ENCODE measurements at regions not wholly inside any gene's neighbourhood (a gene's known extent, or its start where the extent isn't known, plus 50 kb on each side); places are given as distances from the start of the nearest gene placed in this dataset.

DNA sequence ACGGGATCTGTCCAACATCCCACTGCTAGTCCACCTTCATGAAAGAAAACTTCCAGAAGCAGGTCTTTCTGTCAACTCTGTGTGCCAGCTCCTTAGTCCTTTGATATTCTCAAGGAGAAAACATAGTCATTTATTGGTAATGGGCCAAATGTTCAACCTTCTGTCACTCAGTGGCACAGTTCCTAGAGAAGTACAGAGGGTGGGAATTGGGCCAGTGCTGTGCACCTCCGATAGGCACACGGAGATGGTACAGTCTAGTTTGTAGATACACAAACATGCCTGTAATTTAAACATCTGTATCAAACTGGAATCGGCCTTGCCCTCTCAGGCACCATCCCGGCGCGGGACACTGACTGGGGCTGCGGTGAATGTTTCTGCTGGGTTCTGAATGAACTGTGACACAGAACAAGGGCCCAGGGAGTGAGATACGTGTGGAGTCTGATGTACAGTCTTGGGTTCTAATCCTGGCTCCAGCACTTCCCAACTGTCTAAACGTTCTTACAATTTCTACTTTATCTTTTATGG lies 213.9 kb upstream of the SHH start (continued):
- TF ChIP-seq, protein P1, sequence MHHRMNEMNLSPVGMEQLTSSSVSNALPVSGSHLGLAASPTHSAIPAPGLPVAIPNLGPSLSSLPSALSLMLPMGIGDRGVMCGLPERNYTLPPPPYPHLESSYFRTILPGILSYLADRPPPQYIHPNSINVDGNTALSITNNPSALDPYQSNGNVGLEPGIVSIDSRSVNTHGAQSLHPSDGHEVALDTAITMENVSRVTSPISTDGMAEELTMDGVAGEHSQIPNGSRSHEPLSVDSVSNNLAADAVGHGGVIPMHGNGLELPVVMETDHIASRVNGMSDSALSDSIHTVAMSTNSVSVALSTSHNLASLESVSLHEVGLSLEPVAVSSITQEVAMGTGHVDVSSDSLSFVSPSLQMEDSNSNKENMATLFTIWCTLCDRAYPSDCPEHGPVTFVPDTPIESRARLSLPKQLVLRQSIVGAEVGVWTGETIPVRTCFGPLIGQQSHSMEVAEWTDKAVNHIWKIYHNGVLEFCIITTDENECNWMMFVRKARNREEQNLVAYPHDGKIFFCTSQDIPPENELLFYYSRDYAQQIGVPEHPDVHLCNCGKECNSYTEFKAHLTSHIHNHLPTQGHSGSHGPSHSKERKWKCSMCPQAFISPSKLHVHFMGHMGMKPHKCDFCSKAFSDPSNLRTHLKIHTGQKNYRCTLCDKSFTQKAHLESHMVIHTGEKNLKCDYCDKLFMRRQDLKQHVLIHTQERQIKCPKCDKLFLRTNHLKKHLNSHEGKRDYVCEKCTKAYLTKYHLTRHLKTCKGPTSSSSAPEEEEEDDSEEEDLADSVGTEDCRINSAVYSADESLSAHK (CRISPR knock-in tag; IDR thresholded peaks at IDR 0.05; ENCODE audit: borderline replicate concordance) = no peak
- TF ChIP-seq, protein P2, sequence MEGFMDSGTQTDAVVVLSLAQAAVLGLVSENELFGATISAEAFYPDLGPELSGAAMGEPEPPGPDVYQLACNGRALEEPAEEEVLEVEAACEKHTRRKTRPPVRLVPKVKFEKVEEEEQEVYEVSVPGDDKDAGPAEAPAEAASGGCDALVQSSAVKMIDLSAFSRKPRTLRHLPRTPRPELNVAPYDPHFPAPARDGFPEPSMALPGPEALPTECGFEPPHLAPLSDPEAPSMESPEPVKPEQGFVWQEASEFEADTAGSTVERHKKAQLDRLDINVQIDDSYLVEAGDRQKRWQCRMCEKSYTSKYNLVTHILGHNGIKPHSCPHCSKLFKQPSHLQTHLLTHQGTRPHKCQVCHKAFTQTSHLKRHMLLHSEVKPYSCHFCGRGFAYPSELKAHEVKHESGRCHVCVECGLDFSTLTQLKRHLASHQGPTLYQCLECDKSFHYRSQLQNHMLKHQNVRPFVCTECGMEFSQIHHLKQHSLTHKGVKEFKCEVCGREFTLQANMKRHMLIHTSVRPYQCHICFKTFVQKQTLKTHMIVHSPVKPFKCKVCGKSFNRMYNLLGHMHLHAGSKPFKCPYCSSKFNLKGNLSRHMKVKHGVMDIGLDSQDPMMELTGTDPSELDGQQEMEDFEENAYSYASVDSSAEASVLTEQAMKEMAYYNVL (CRISPR knock-in tag; IDR thresholded peaks at IDR 0.05; ENCODE audit: borderline replicate concordance) = no peak

DNA sequence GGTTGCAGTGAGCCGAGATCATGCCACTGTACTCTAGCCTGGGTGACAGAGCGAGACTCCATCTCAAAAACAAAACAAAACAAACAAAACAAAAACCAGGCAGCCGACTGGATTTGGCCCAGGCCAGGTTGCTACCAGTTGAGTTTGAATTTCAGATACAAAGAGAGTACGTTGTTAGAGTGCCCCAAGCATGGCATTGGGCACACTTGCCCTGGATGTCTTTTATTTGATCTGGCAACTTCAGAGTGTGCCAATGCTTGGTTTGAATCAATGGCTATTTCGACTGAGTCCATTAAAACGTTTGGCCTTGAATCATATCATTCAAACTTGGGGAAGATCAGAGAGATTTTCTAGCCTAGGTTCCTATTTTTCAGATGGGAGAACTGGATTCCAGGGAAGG lies 213.4 kb upstream of the SHH start:
- no peaks in the 10 kb centered on the region for H3K4me1 ChIP-seq (ENCODE audit: insufficient read depth, low read length)
- no peak for FAIRE-seq
- WGBS (ENCODE audit: low lambda C conversion rate) = 28% methylated on average over 6 of the region's 6 CpGs
- H3K4me2 ChIP-seq (ENCODE audit: low read depth, low read length) = no peak overlapping the region
- in situ Hi-C loops (cut with HindIII; ENCODE audit: extremely low pct_ligation_motif_present, low pct_unique_long_range_greater_than_20kb) = no loop called here
- H2AFZ ChIP-seq (ENCODE audit: low read length) = no peak overlapping the region
- ChIA-PET CTCF (ENCODE audit: low intra/inter-chr PET ratio, low total read pairs) (no interaction called here), POLR2A (no interaction called here)
- ATAC-seq = no peak
- H3K9ac ChIP-seq (ENCODE audit: insufficient read depth, low read depth, low read length) = no peak overlapping the region
- H3K27ac ChIP-seq (ENCODE audit: extremely low read length, insufficient read depth, low read length) = no peak overlapping the region
- H3K4me3 ChIP-seq (replicated peaks in 1 of 3; ENCODE audit: insufficient read depth in 1 of 3, low read depth in 2 of 3, low read length in 3 of 3) = no peak overlapping the region
- no peaks in the 10 kb centered on the region for H3K36me3 ChIP-seq (replicated peaks in 1 of 2; ENCODE audit: control insufficient read depth in 1 of 2, insufficient read depth in 2 of 2, low read length in 2 of 2)
- no peaks in the 10 kb centered on the region for H3K79me2 ChIP-seq (ENCODE audit: insufficient read depth, low read length)
- BruUV-seq (replicated peaks) = no TSS peak
- H4K20me1 ChIP-seq (ENCODE audit: insufficient read depth, low read length) = no peaks in the 10 kb centered on the region
- no peaks in the 10 kb centered on the region for H3K9me3 ChIP-seq (ENCODE audit: low read length)
- TF ChIP-seq DPF2 (CRISPR knock-in tag; IDR thresholded peaks at IDR 0.05; ENCODE audit: borderline replicate concordance, low read depth) = no peak
- TF ChIP-seq, protein P3, sequence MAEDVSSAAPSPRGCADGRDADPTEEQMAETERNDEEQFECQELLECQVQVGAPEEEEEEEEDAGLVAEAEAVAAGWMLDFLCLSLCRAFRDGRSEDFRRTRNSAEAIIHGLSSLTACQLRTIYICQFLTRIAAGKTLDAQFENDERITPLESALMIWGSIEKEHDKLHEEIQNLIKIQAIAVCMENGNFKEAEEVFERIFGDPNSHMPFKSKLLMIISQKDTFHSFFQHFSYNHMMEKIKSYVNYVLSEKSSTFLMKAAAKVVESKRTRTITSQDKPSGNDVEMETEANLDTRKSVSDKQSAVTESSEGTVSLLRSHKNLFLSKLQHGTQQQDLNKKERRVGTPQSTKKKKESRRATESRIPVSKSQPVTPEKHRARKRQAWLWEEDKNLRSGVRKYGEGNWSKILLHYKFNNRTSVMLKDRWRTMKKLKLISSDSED (CRISPR knock-in tag; IDR thresholded peaks at IDR 0.05) = no peak
- no peak for TF ChIP-seq ZFP41 (CRISPR knock-in tag; IDR thresholded peaks at IDR 0.05; ENCODE audit: borderline replicate concordance)
- DNase-seq (ENCODE audit: low spot score) = no peak
- H3K27me3 ChIP-seq (ENCODE audit: control insufficient read depth in 1 of 2, insufficient read depth in 2 of 2, low read length in 2 of 2) = peaks cover 2 to 48% of the 10 kb centered on the region in 2 experiments; a peak in 3 of 5 replicates
- intact Hi-C loops (cut with micrococcal nuclease; ENCODE audit: unreplicated experiment) = no loop called here

All from HepG2 (cell line).